ENCODE measurements at regions not wholly inside any gene's neighbourhood (a gene's known extent, or its start where the extent isn't known, plus 50 kb on each side); places are given as distances from the start of the nearest gene placed in this dataset.

DNA sequence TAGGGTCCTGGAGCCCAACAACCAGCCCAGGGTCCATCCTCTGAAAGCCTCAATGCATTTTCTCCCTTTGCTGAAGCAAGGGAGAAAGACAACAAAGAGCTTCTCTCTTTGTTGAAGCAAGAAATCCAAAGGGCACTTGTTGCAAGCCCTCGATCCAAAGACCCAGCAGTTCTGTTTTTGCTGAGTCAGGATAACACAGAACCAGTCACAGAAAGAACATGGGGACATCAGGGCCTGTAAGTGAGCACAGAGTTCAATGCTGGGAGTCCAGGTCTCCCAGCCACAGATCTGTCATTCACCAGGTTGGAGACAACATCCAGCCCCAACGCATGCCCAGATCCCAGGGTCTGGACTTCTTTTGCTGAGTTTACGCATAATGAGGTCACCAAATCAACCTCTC is 315.8 kb upstream of the KLHL29 start:
- TF ChIP-seq POLR2AphosphoS5 (IDR thresholded peaks at IDR 0.05; ENCODE audit: low read depth, low read length) (no peak), SIN3A (IDR thresholded peaks at IDR 0.05; ENCODE audit: borderline replicate concordance, insufficient read depth, low read length) (no peak)
- TF ChIP-seq, protein P1, sequence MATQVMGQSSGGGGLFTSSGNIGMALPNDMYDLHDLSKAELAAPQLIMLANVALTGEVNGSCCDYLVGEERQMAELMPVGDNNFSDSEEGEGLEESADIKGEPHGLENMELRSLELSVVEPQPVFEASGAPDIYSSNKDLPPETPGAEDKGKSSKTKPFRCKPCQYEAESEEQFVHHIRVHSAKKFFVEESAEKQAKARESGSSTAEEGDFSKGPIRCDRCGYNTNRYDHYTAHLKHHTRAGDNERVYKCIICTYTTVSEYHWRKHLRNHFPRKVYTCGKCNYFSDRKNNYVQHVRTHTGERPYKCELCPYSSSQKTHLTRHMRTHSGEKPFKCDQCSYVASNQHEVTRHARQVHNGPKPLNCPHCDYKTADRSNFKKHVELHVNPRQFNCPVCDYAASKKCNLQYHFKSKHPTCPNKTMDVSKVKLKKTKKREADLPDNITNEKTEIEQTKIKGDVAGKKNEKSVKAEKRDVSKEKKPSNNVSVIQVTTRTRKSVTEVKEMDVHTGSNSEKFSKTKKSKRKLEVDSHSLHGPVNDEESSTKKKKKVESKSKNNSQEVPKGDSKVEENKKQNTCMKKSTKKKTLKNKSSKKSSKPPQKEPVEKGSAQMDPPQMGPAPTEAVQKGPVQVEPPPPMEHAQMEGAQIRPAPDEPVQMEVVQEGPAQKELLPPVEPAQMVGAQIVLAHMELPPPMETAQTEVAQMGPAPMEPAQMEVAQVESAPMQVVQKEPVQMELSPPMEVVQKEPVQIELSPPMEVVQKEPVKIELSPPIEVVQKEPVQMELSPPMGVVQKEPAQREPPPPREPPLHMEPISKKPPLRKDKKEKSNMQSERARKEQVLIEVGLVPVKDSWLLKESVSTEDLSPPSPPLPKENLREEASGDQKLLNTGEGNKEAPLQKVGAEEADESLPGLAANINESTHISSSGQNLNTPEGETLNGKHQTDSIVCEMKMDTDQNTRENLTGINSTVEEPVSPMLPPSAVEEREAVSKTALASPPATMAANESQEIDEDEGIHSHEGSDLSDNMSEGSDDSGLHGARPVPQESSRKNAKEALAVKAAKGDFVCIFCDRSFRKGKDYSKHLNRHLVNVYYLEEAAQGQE (IDR thresholded peaks at IDR 0.05; ENCODE audit: insufficient read depth in 1 of 2, low read depth in 2 of 2, low read length in 2 of 2): no peak

Data from PFSK-1 (cell line).